ENCODE measurements at regions not wholly inside any gene's neighbourhood (a gene's known extent, or its start where the extent isn't known, plus 50 kb on each side); places are given as distances from the start of the nearest gene placed in this dataset.

- no peak for ATAC-seq
- RAD21 ChIA-PET (ENCODE audit: low non-redundant PET in 1 of 2, low total read pairs in 2 of 2, uncharacterized antibody in 2 of 2, unreplicated experiment in 2 of 2): no interaction called here
These were observed 1071.2 kb upstream of the USP15 start for GRCh38 chr12:61188801-61189595.

More at GRCh38 chr12:61188801-61189595, 1071.2 kb upstream of the USP15 start:
- CTCF ChIA-PET: no interaction called here
- Histone ChIP-seq H3K79me2 (ENCODE audit: insufficient read depth, low read length) (no peaks in the 10 kb centered on the region), H3K9ac (ENCODE audit: low read length) (no peak overlapping the region), H3K27me3 (ENCODE audit: insufficient read depth, low read length) (no peaks in the 10 kb centered on the region), H3K4me1 (ENCODE audit: control insufficient read depth in 1 of 2, insufficient read depth in 2 of 2, low read length in 2 of 2) (no peaks in the 10 kb centered on the region), H3K4me3 (replicated peaks in 1 of 2; ENCODE audit: low read depth in 1 of 2, low read length in 2 of 2) (no peak overlapping the region), H3K27ac (ENCODE audit: low read depth, low read length) (no peak overlapping the region), H3K9me2 (ENCODE audit: insufficient read depth) (no peaks in the 10 kb centered on the region), H4K20me1 (ENCODE audit: insufficient read depth) (no peaks in the 10 kb centered on the region), H3K9me3 (ENCODE audit: control insufficient read depth in 1 of 2, insufficient read depth in 1 of 2, low read depth in 1 of 2, low read length in 2 of 2) (no peaks in the 10 kb centered on the region), H2AFZ (ENCODE audit: low read depth, low read length, poor library complexity, severe bottlenecking) (no peak overlapping the region), H3K4me2 (ENCODE audit: low read length) (no peak overlapping the region), H3K36me3 (ENCODE audit: control insufficient read depth in 1 of 2, insufficient read depth in 2 of 2, low read length in 2 of 2) (no peaks in the 10 kb centered on the region)
- POLR2A ChIA-PET: no interaction called here
- BruUV-seq (replicated peaks): no TSS peak
- no peak for DNase-seq (ENCODE audit: low read depth, low spot score)
- TF ChIP-seq, protein P1, sequence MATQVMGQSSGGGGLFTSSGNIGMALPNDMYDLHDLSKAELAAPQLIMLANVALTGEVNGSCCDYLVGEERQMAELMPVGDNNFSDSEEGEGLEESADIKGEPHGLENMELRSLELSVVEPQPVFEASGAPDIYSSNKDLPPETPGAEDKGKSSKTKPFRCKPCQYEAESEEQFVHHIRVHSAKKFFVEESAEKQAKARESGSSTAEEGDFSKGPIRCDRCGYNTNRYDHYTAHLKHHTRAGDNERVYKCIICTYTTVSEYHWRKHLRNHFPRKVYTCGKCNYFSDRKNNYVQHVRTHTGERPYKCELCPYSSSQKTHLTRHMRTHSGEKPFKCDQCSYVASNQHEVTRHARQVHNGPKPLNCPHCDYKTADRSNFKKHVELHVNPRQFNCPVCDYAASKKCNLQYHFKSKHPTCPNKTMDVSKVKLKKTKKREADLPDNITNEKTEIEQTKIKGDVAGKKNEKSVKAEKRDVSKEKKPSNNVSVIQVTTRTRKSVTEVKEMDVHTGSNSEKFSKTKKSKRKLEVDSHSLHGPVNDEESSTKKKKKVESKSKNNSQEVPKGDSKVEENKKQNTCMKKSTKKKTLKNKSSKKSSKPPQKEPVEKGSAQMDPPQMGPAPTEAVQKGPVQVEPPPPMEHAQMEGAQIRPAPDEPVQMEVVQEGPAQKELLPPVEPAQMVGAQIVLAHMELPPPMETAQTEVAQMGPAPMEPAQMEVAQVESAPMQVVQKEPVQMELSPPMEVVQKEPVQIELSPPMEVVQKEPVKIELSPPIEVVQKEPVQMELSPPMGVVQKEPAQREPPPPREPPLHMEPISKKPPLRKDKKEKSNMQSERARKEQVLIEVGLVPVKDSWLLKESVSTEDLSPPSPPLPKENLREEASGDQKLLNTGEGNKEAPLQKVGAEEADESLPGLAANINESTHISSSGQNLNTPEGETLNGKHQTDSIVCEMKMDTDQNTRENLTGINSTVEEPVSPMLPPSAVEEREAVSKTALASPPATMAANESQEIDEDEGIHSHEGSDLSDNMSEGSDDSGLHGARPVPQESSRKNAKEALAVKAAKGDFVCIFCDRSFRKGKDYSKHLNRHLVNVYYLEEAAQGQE (IDR thresholded peaks at IDR 0.05; ENCODE audit: low read depth): no peak
- TF ChIP-seq EZH2 (IDR thresholded peaks at IDR 0.05) (no peak), CBX3 (IDR thresholded peaks at IDR 0.05; ENCODE audit: low read depth) (no peak), ZBTB33 (IDR thresholded peaks at IDR 0.05; ENCODE audit: extremely low read depth, insufficient replicate concordance, low read length) (no peak), JUND (IDR thresholded peaks at IDR 0.05) (no peak), YY1 (IDR thresholded peaks at IDR 0.05; ENCODE audit: extremely low read depth, insufficient replicate concordance, low read depth, low read length) (no peak), SRF (IDR thresholded peaks at IDR 0.05; ENCODE audit: low read depth) (no peak), EGR1 (IDR thresholded peaks at IDR 0.05; ENCODE audit: low read depth) (no peak), CEBPB (IDR thresholded peaks at IDR 0.05; ENCODE audit: low read depth) (no peak), ZNF274 (IDR thresholded peaks at IDR 0.05; ENCODE audit: low read depth, low read length) (no peak), TCF7L2 (IDR thresholded peaks at IDR 0.05; ENCODE audit: borderline replicate concordance, extremely low read depth, insufficient read depth, insufficient read length) (no peak), EZH2phosphoT487 (IDR thresholded peaks at IDR 0.05; ENCODE audit: borderline replicate concordance) (no peak), SP1 (IDR thresholded peaks at IDR 0.05; ENCODE audit: low read depth) (no peak), POLR2A (IDR thresholded peaks at IDR 0.05; ENCODE audit: borderline replicate concordance, extremely low read depth, insufficient read depth, insufficient read length) (no peak)
- TF ChIP-seq, protein P2, sequence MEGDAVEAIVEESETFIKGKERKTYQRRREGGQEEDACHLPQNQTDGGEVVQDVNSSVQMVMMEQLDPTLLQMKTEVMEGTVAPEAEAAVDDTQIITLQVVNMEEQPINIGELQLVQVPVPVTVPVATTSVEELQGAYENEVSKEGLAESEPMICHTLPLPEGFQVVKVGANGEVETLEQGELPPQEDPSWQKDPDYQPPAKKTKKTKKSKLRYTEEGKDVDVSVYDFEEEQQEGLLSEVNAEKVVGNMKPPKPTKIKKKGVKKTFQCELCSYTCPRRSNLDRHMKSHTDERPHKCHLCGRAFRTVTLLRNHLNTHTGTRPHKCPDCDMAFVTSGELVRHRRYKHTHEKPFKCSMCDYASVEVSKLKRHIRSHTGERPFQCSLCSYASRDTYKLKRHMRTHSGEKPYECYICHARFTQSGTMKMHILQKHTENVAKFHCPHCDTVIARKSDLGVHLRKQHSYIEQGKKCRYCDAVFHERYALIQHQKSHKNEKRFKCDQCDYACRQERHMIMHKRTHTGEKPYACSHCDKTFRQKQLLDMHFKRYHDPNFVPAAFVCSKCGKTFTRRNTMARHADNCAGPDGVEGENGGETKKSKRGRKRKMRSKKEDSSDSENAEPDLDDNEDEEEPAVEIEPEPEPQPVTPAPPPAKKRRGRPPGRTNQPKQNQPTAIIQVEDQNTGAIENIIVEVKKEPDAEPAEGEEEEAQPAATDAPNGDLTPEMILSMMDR (IDR thresholded peaks at IDR 0.05 in 2 of 3, conservative IDR thresholded peaks at IDR 0.05 in 1 of 3; ENCODE audit: borderline replicate concordance in 1 of 3, insufficient read depth in 1 of 3, low read depth in 2 of 3, low read length in 2 of 3): no peak
- TF ChIP-seq, protein P3, sequence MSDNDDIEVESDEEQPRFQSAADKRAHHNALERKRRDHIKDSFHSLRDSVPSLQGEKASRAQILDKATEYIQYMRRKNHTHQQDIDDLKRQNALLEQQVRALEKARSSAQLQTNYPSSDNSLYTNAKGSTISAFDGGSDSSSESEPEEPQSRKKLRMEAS (IDR thresholded peaks at IDR 0.05): no peak
- intact Hi-C loops (cut with micrococcal nuclease): no loop called here
